Ammon's horn (tissue), 1 donor: ENCODE measurements at regions not wholly inside any gene's neighbourhood (a gene's known extent, or its start where the extent isn't known, plus 50 kb on each side); places are given as distances from the start of the nearest gene placed in this dataset.
A peak's percentile ranks its signal among the peaks of the same experiment; 100 is the strongest.
"Not testable (repeated sequence)": the region's sequence is repeated elsewhere in the genome, so short reads cannot be mapped to it uniquely, and the experiment has no call there.

Source experiments
- DNase-seq: peaks from one replicate; pipeline ENCODE4 v3.0.0-alpha.2; 2016; ENCODE audit warnings: low spot score

- DNase-seq = no peak
Observed at GRCh38 chr2:144942516-144943256, 422.8 kb upstream of the ZEB2 start.

- no peak for DNase-seq
Observed at GRCh38 chr2:144941743-144942488, 422.0 kb upstream of the ZEB2 start.

- peak; percentile 40 for DNase-seq
Observed at GRCh38 chr2:144939590-144939989, 419.7 kb upstream of the ZEB2 start.

GRCh38 chr2:144937910-144938709, 418.2 kb upstream of the ZEB2 start:
- DNase-seq = no peak

GRCh38 chr2:144937066-144937465, 417.1 kb upstream of the ZEB2 start:
- no peak for DNase-seq

GRCh38 chr2:144936442-144936841, 416.5 kb upstream of the ZEB2 start:
- no peak for DNase-seq

- no peak for DNase-seq
Observed at GRCh38 chr2:144935736-144936135, 415.8 kb upstream of the ZEB2 start.

- no peak for DNase-seq
Observed at GRCh38 chr2:144935191-144935590, 415.3 kb upstream of the ZEB2 start.

- DNase-seq = no peak
Observed at GRCh38 chr2:144931960-144932359, 412.0 kb upstream of the ZEB2 start.

GRCh38 chr2:144931480-144931879, 411.6 kb upstream of the ZEB2 start:
- DNase-seq = no peak

- no peak for DNase-seq
Observed at GRCh38 chr2:144927429-144927828, 407.5 kb upstream of the ZEB2 start.

- no peak for DNase-seq
Observed at GRCh38 chr2:144925886-144926285, 406.0 kb upstream of the ZEB2 start.

GRCh38 chr2:144924827-144925226, 404.9 kb upstream of the ZEB2 start:
- DNase-seq = peak; percentile 18

GRCh38 chr2:144922519-144922918, 402.6 kb upstream of the ZEB2 start:
- DNase-seq = no peak

- no peak for DNase-seq
Observed at GRCh38 chr2:144920755-144921530, 401.0 kb upstream of the ZEB2 start.

GRCh38 chr2:144914622-144915318, 394.9 kb upstream of the ZEB2 start:
- no peak for DNase-seq

- no peak for DNase-seq
Observed at GRCh38 chr2:144914113-144914512, 394.2 kb upstream of the ZEB2 start.

- no peak for DNase-seq
Observed at GRCh38 chr2:144912206-144912605, 392.3 kb upstream of the ZEB2 start.

- no peak for DNase-seq
Observed at GRCh38 chr2:144905956-144906355, 386.0 kb upstream of the ZEB2 start.

- DNase-seq = no peak
Observed at GRCh38 chr2:144904612-144905011, 384.7 kb upstream of the ZEB2 start.

GRCh38 chr2:144903045-144903444, 383.1 kb upstream of the ZEB2 start:
- not testable (repeated sequence) for DNase-seq
